ENCODE measurements at regions not wholly inside any gene's neighbourhood (a gene's known extent, or its start where the extent isn't known, plus 50 kb on each side); places are given as distances from the start of the nearest gene placed in this dataset.

- TF ChIP-seq, protein P1, sequence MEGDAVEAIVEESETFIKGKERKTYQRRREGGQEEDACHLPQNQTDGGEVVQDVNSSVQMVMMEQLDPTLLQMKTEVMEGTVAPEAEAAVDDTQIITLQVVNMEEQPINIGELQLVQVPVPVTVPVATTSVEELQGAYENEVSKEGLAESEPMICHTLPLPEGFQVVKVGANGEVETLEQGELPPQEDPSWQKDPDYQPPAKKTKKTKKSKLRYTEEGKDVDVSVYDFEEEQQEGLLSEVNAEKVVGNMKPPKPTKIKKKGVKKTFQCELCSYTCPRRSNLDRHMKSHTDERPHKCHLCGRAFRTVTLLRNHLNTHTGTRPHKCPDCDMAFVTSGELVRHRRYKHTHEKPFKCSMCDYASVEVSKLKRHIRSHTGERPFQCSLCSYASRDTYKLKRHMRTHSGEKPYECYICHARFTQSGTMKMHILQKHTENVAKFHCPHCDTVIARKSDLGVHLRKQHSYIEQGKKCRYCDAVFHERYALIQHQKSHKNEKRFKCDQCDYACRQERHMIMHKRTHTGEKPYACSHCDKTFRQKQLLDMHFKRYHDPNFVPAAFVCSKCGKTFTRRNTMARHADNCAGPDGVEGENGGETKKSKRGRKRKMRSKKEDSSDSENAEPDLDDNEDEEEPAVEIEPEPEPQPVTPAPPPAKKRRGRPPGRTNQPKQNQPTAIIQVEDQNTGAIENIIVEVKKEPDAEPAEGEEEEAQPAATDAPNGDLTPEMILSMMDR (IDR thresholded peaks at IDR 0.05): no peak
- no peak for TF ChIP-seq POLR2A (IDR thresholded peaks at IDR 0.05)
Measured at GRCh38 chr2:14828223-14828622, 195.7 kb downstream of the LRATD1 start.
